Lung (tissue), 11 donors: ENCODE measurements at regions not wholly inside any gene's neighbourhood (a gene's known extent, or its start where the extent isn't known, plus 50 kb on each side); places are given as distances from the start of the nearest gene placed in this dataset.

Source experiments
- ATAC-seq: fragments of 200-7000 bp; cut with Tn5 transposase; one replicate; pipeline ENCODE4 v1.9.1; 2020; ENCODE audit warnings: moderate number of reproducible peaks; ENCODE audit not compliant: insufficient read depth, low FRiP score
- DNase-seq, 3 donors: peaks; one replicate each; pipeline ENCODE4 v3.0.0-alpha.2; 2013 to 2017
- H3K27ac ChIP-seq, 2 donors: one replicate each; pipeline ENCODE4 v1.5.1; 2013; ENCODE audit warnings: mild to moderate bottlenecking in 2 of 2, moderate library complexity in 2 of 2, control low read depth in 1 of 2, inconsistent platforms in 1 of 2, low read depth in 1 of 2, low read length in 1 of 2
- H3K27me3 ChIP-seq, 3 donors: one replicate each; pipeline ENCODE4 v1.5.1; 2013; ENCODE audit warnings: low read length in 2 of 3; ENCODE audit not compliant: control insufficient read depth in 3 of 3, insufficient read depth in 3 of 3
- H3K36me3 ChIP-seq, 4 donors: one replicate each; pipeline ENCODE4 v1.5.1; 2013; ENCODE audit warnings: low read length in 4 of 4, mild to moderate bottlenecking in 1 of 4, moderate library complexity in 1 of 4; ENCODE audit not compliant: control insufficient read depth in 4 of 4, insufficient read depth in 4 of 4
- H3K4me1 ChIP-seq, 5 donors: one replicate each; pipeline ENCODE4 v1.5.1; 2013; ENCODE audit warnings: low read length in 5 of 5, mild to moderate bottlenecking in 2 of 5, moderate library complexity in 1 of 5; ENCODE audit not compliant: control insufficient read depth in 5 of 5, insufficient read depth in 5 of 5
- H3K4me3 ChIP-seq: one replicate; pipeline ENCODE4 v1.5.1; 2013; ENCODE audit warnings: mild to moderate bottlenecking, control low read depth, moderate library complexity
- H3K9ac ChIP-seq, 2 donors: one replicate each; pipeline ENCODE4 v1.5.1; 2013; ENCODE audit warnings: low read length in 2 of 2, control low read depth in 1 of 2; ENCODE audit not compliant: insufficient read depth in 1 of 2
- H3K9me3 ChIP-seq, 4 donors: one replicate each; pipeline ENCODE4 v1.5.1; 2013; ENCODE audit warnings: low read length in 3 of 4, mild to moderate bottlenecking in 1 of 4, moderate library complexity in 1 of 4; ENCODE audit not compliant: control insufficient read depth in 4 of 4, insufficient read depth in 3 of 4
- WGBS, 2 donors: extraction: QIAGEN DNeasy Blood & Tissue Kit; methylation state at CpG; one replicate each; pipeline ENCODE4 v1.1.7; 2013; 5-methylcytosine and 5-hydroxymethylcytosine counted together
- TF ChIP-seq, protein P1 (sequence below): IDR thresholded peaks from 2 replicates; pipeline ENCODE4 v1.5.1; 2012; ENCODE audit warnings: mild to moderate bottlenecking; ENCODE audit errors: control extremely low read depth, extremely low read depth
- donor health status: control.
- donor health status: control.
- donor health status: Bipolar disorder and iron deficiency.
- donor health status: healthy.
- donor health status: DM: yes; HTN: yes; CAD: no.

DNA sequence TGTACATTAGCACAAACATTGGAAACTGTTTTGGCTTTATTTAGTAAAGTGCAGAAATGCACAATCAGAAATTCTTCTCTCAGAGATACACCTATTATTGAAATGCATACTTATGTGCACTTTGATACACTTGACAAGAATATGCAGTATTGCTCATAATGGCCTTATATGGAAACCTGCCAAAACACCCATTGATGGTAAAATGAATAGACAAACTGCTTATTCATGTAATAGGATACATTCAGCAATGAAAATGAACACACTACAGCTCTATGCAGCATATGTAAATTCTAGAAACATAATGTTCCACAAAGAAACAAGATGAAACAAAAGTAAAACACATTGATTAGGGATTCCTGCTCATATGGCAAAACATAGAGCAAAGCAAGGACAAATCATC is 223.9 kb downstream of the S1PR1 start:
- H3K27ac ChIP-seq = no peak overlapping the region
- H3K9ac ChIP-seq = no peak overlapping the region
- ATAC-seq (no peak), DNase-seq (peak in 1 of 3 donors; percentile 15)
- H3K4me3 ChIP-seq = no peak overlapping the region
- H3K36me3 ChIP-seq = no peaks in the 10 kb centered on the region
- H3K4me1 ChIP-seq = no peaks in the 10 kb centered on the region
- H3K9me3 ChIP-seq = peaks cover 0 to 4% (median 0%) of the 10 kb centered on the region in 4 donors
- TF ChIP-seq, protein P1, sequence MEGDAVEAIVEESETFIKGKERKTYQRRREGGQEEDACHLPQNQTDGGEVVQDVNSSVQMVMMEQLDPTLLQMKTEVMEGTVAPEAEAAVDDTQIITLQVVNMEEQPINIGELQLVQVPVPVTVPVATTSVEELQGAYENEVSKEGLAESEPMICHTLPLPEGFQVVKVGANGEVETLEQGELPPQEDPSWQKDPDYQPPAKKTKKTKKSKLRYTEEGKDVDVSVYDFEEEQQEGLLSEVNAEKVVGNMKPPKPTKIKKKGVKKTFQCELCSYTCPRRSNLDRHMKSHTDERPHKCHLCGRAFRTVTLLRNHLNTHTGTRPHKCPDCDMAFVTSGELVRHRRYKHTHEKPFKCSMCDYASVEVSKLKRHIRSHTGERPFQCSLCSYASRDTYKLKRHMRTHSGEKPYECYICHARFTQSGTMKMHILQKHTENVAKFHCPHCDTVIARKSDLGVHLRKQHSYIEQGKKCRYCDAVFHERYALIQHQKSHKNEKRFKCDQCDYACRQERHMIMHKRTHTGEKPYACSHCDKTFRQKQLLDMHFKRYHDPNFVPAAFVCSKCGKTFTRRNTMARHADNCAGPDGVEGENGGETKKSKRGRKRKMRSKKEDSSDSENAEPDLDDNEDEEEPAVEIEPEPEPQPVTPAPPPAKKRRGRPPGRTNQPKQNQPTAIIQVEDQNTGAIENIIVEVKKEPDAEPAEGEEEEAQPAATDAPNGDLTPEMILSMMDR = no peak
- H3K27me3 ChIP-seq = no peaks in the 10 kb centered on the region

GRCh38 chr1:101463195-101463594 is 226.4 kb downstream of the S1PR1 start:
- no peak overlapping the region for H3K27ac ChIP-seq
- WGBS, 2 donors = 84 to 97% methylated on average over 1 of the region's 1 CpG
- DNase-seq (no peak), ATAC-seq (no peak)
- H3K9me3 ChIP-seq = peaks cover 0 to 4% (median 0%) of the 10 kb centered on the region in 4 donors
- no peaks in the 10 kb centered on the region for H3K36me3 ChIP-seq
- H3K4me1 ChIP-seq = no peaks in the 10 kb centered on the region
- no peak overlapping the region for H3K9ac ChIP-seq
- H3K4me3 ChIP-seq = no peak overlapping the region
- H3K27me3 ChIP-seq = no peaks in the 10 kb centered on the region
- TF ChIP-seq, protein P1 = no peak

DNA sequence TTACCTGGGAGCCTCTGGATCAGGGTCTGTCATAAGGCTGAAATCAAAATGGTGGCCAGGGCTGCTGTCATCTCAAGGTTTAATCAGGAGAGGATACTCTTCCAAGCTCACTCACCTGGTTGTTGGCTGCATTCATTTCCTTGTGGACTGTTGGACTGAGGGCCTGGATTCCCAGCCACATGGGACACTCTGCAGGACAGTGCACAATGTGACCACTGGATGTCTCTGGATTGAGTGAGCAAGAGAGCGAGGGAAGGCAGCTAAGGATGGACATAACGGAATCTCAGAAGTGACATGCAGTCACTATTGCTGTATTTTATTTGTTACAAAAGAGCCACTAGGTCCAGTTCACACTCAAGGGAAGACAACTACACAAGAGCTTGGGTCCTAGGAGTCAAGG is 229.1 kb downstream of the S1PR1 start:
- ATAC-seq = no peak
- H3K4me1 ChIP-seq = no peaks in the 10 kb centered on the region
- H3K9me3 ChIP-seq = peaks cover 0 to 4% (median 0%) of the 10 kb centered on the region in 4 donors
- DNase-seq = no peak
- no peak overlapping the region for H3K9ac ChIP-seq
- H3K4me3 ChIP-seq = no peak overlapping the region
- 97 to 99% methylated on average over 2 of the region's 2 CpGs for WGBS, 2 donors
- no peak overlapping the region for H3K27ac ChIP-seq
- H3K36me3 ChIP-seq = no peaks in the 10 kb centered on the region
- TF ChIP-seq, protein P1 = no peak
- no peaks in the 10 kb centered on the region for H3K27me3 ChIP-seq

GRCh38 chr1:101474039-101474665 is 237.3 kb downstream of the S1PR1 start:
- no peaks in the 10 kb centered on the region for H3K4me1 ChIP-seq
- no peaks in the 10 kb centered on the region for H3K36me3 ChIP-seq
- 2% methylated on average over 1 of the region's 1 CpG for WGBS, 2 donors
- H3K9ac ChIP-seq = no peak overlapping the region
- no peak overlapping the region for H3K4me3 ChIP-seq
- peaks cover 2 to 6% (median 4%) of the 10 kb centered on the region in 4 donors for H3K9me3 ChIP-seq
- TF ChIP-seq, protein P1 = peak; percentile 2
- ATAC-seq = peak; percentile 79
- DNase-seq = peak in 2 of 3 donors; percentile 42 to 67
- H3K27ac ChIP-seq = no peak overlapping the region
- no peaks in the 10 kb centered on the region for H3K27me3 ChIP-seq
